ENCODE measurements at regions not wholly inside any gene's neighbourhood (a gene's known extent, or its start where the extent isn't known, plus 50 kb on each side); places are given as distances from the start of the nearest gene placed in this dataset.

GRCh38 chr5:143516249-143516648 lies 112.8 kb upstream of the NR3C1 start:
- 67 to 91% methylated on average over 1 of the region's 1 CpG for WGBS, 2 donors
- Histone ChIP-seq H3K4me1 (no peaks in the 10 kb centered on the region), H3K36me3 (no peaks in the 10 kb centered on the region), H3K4me3 (no peak overlapping the region), H3K9me3 (no peaks in the 10 kb centered on the region), H3K27me3 (no peaks in the 10 kb centered on the region), H3K27ac (no peak overlapping the region)
- intact Hi-C loops (cut with DNase I), result no loop called here
- TF ChIP-seq EP300 (IDR thresholded peaks at IDR 0.05) (no peak), POLR2AphosphoS5 (IDR thresholded peaks at IDR 0.05) (no peak), CTCF (IDR thresholded peaks at IDR 0.05) (no peak), POLR2A (IDR thresholded peaks at IDR 0.05) (no peak)
- no peak for DNase-seq

GRCh38 chr5:143515829-143516228 lies 112.3 kb upstream of the NR3C1 start:
- no peak overlapping the region for H3K4me3 ChIP-seq
- H3K27me3 ChIP-seq, result no peaks in the 10 kb centered on the region
- no peak for TF ChIP-seq POLR2A (IDR thresholded peaks at IDR 0.05)
- no peak overlapping the region for H3K27ac ChIP-seq
- intact Hi-C loops (cut with DNase I), result no loop called here
- no peaks in the 10 kb centered on the region for H3K9me3 ChIP-seq
- no peaks in the 10 kb centered on the region for H3K4me1 ChIP-seq
- no peak for DNase-seq
- WGBS, 2 donors, result 78 to 85% methylated on average over 5 of the region's 5 CpGs
- H3K36me3 ChIP-seq, result no peaks in the 10 kb centered on the region

GRCh38 chr5:143514616-143515335 lies 111.3 kb upstream of the NR3C1 start:
- H3K9me3 ChIP-seq, result no peaks in the 10 kb centered on the region
- TF ChIP-seq EP300 (IDR thresholded peaks at IDR 0.05) (no peak), POLR2A (IDR thresholded peaks at IDR 0.05) (no peak), CTCF (IDR thresholded peaks at IDR 0.05) (no peak), POLR2AphosphoS5 (IDR thresholded peaks at IDR 0.05) (no peak)
- DNase-seq, result no peak

GRCh38 chr5:143513720-143514119 lies 110.2 kb upstream of the NR3C1 start:
- TF ChIP-seq EP300 (IDR thresholded peaks at IDR 0.05) (no peak), CTCF (IDR thresholded peaks at IDR 0.05) (no peak), POLR2A (IDR thresholded peaks at IDR 0.05) (no peak), POLR2AphosphoS5 (IDR thresholded peaks at IDR 0.05) (no peak)
- 92 to 96% methylated on average over 2 of the region's 2 CpGs for WGBS, 2 donors

More at GRCh38 chr5:143514616-143515335, 111.3 kb upstream of the NR3C1 start:
- H3K4me3 ChIP-seq, result no peak overlapping the region
- no peak overlapping the region for H3K27ac ChIP-seq
- no peaks in the 10 kb centered on the region for H3K4me1 ChIP-seq
- H3K36me3 ChIP-seq, result no peaks in the 10 kb centered on the region
- intact Hi-C loops (cut with DNase I), result no loop called here
- H3K27me3 ChIP-seq, result no peaks in the 10 kb centered on the region

GRCh38 chr5:143511736-143512135 lies 108.2 kb upstream of the NR3C1 start:
- Histone ChIP-seq H3K4me1 (peaks cover 0 to 13% (median 11%) of the 10 kb centered on the region in 4 donors), H3K27me3 (no peaks in the 10 kb centered on the region), H3K36me3 (no peaks in the 10 kb centered on the region), H3K9me3 (no peaks in the 10 kb centered on the region), H3K27ac (no peak overlapping the region), H3K4me3 (no peak overlapping the region)
- no peak for DNase-seq
- intact Hi-C loops (cut with DNase I), result no loop called here
- TF ChIP-seq EP300 (IDR thresholded peaks at IDR 0.05), result no peak
- no peak for TF ChIP-seq CTCF (IDR thresholded peaks at IDR 0.05)
- no peak for TF ChIP-seq POLR2AphosphoS5 (IDR thresholded peaks at IDR 0.05)
- TF ChIP-seq POLR2A (IDR thresholded peaks at IDR 0.05), result no peak

More at GRCh38 chr5:143513720-143514119, 110.2 kb upstream of the NR3C1 start:
- intact Hi-C loops (cut with DNase I), result no loop called here
- DNase-seq, result no peak
- Histone ChIP-seq H3K27ac (no peak overlapping the region), H3K4me1 (no peaks in the 10 kb centered on the region), H3K36me3 (no peaks in the 10 kb centered on the region), H3K27me3 (no peaks in the 10 kb centered on the region), H3K9me3 (no peaks in the 10 kb centered on the region), H3K4me3 (no peak overlapping the region)

All from sigmoid colon (tissue), 6 donors.